Liver (tissue), 3 donors: ENCODE measurements at regions not wholly inside any gene's neighbourhood (a gene's known extent, or its start where the extent isn't known, plus 50 kb on each side); places are given as distances from the start of the nearest gene placed in this dataset.

Experiments
- CTCF ChIP-seq: fragments of 150-350 bp; IDR thresholded peaks from 2 replicates; pipeline ENCODE4 v1.5.1; 2017; ENCODE audit warnings: improper control_type of control experiment, low read depth, low read length; ENCODE audit not compliant: missing input control
- JUND ChIP-seq, 2 donors: IDR thresholded peaks; 2 replicates each; pipeline ENCODE4 v1.6.1; 2016; ENCODE audit warnings: antibody characterized with exemption in 2 of 2
- RAD21 ChIP-seq, 2 donors: IDR thresholded peaks; 2 replicates each; pipeline ENCODE4 v1.6.1; 2016; ENCODE audit warnings: antibody characterized with exemption in 2 of 2, mild to moderate bottlenecking in 2 of 2
- REST ChIP-seq: IDR thresholded peaks from 2 replicates; pipeline ENCODE4 v1.6.1; 2016; ENCODE audit warnings: antibody characterized with exemption, mild to moderate bottlenecking
- RXRA ChIP-seq, 2 donors: IDR thresholded peaks; 2 replicates each; pipeline ENCODE4 v1.6.1; 2017 to 2018; ENCODE audit warnings: antibody characterized with exemption in 2 of 2, mild to moderate bottlenecking in 1 of 2
- SP1 ChIP-seq: IDR thresholded peaks from 2 replicates; pipeline ENCODE4 v1.6.1; 2018; ENCODE audit warnings: antibody characterized with exemption, mild to moderate bottlenecking
- YY1 ChIP-seq: IDR thresholded peaks from 2 replicates; pipeline ENCODE4 v1.6.1; 2016; ENCODE audit warnings: antibody characterized with exemption, mild to moderate bottlenecking
- donor health status: healthy.
- donor health status: healthy.

GRCh38 chr5:136816327-136816726 is 451.0 kb upstream of the TRPC7 start:
- TF ChIP-seq CTCF (no peak), JUND (IDR thresholded peaks at IDR 0.05) (no peak), RXRA (IDR thresholded peaks at IDR 0.05) (no peak), SP1 (no peak), REST (no peak), RAD21 (IDR thresholded peaks at IDR 0.05) (no peak), YY1 (no peak)
